K562 (cell line): ENCODE measurements at regions not wholly inside any gene's neighbourhood (a gene's known extent, or its start where the extent isn't known, plus 50 kb on each side); places are given as distances from the start of the nearest gene placed in this dataset.

Experiments used
- ATAC-seq: fragments of 200-7000 bp; cut with Tn5 transposase; 3 replicates; pipeline ENCODE4 v1.9.1; 2020; ENCODE audit warnings: moderate library complexity
- BruUV-seq: library from RNA; stranded (reverse); fragments of 400-500 nt; replicated peaks from 2 replicates; lab custom pipeline; 2021; lab: Mats Ljungman, UMichigan
- CTCF ChIA-PET: fragments of 300-600 bp; formaldehyde crosslinking; extraction: SDS; loops from one replicate; lab custom pipeline; 2021; ENCODE audit warnings: low intra/inter-chr PET ratio; lab: Yijun Ruan, JAX
- POLR2A ChIA-PET: fragments of 300-600, 350-650 bp; sonication (Branson Sonifier 250); formaldehyde crosslinking; extraction: SDS; loops from one replicate; lab custom pipeline; 2021; ENCODE audit warnings: antibody characterized with exemption, inconsistent platforms; lab: Yijun Ruan, JAX
- DNase-seq, 4 experiments: peaks; one replicate each; pipeline versions ENCODE4 v3.0.0 to v3.0.0-alpha.2; 2011 to 2018; ENCODE audit warnings: low spot score in 3 of 4, mixed read lengths in 3 of 4; ENCODE audit errors: extremely low read depth in 1 of 4
- FAIRE-seq: peaks from 2 replicates; lab custom pipeline; 2011; peaks lifted over from hg19 to GRCh38; lab: Jason Lieb, UNC
- H2AFZ ChIP-seq: 2 replicates; pipeline ENCODE4 v1.6.0; 2011; ENCODE audit warnings: low read depth, low read length, control low read depth, inconsistent platforms
- H3K27ac ChIP-seq: fragments of 200-600 bp; 3 replicates; pipeline ENCODE4 v1.8.0; 2011; ENCODE audit warnings: low read depth, mild to moderate bottlenecking, control low read depth, inconsistent platforms, low read length, moderate library complexity, mixed read lengths; ENCODE audit errors: extremely low read depth
- H3K27me3 ChIP-seq, 2 experiments: fragments of 300-600 bp in 1 of 2; 2 replicates in 1 of 2; 3 replicates in 1 of 2; pipeline versions ENCODE4 v1.6.0 to v1.8.0; 2011; ENCODE audit warnings: inconsistent platforms in 2 of 2, low read length in 2 of 2, mild to moderate bottlenecking in 1 of 2, mixed read lengths in 1 of 2, moderate library complexity in 1 of 2; ENCODE audit not compliant: control insufficient read depth in 2 of 2, insufficient read depth in 2 of 2
- H3K36me3 ChIP-seq: fragments of 300-600 bp; 3 replicates; pipeline ENCODE4 v1.8.0; 2011; ENCODE audit warnings: mild to moderate bottlenecking, low read length, inconsistent platforms; ENCODE audit not compliant: control insufficient read depth, insufficient read depth
- H3K4me1 ChIP-seq, 2 experiments: fragments of 200-600 bp in 1 of 2; replicated peaks in 1 of 2; 2 replicates in 1 of 2; 3 replicates in 1 of 2; pipeline versions ENCODE4 v1.5.1 to v1.8.0; 2011; ENCODE audit warnings: inconsistent platforms in 2 of 2, low read length in 2 of 2, mild to moderate bottlenecking in 1 of 2, mixed read lengths in 1 of 2, moderate library complexity in 1 of 2; ENCODE audit not compliant: control insufficient read depth in 2 of 2, insufficient read depth in 2 of 2
- H3K4me2 ChIP-seq: 2 replicates; pipeline ENCODE4 v1.6.1; 2011; ENCODE audit warnings: low read length, control low read depth, inconsistent platforms, mixed read lengths; ENCODE audit not compliant: insufficient read depth
- H3K4me3 ChIP-seq: fragments of 200-600 bp; sonication (generic), shearing (Covaris generic); 2 replicates; pipeline ENCODE4 v1.5.1; 2016; ENCODE audit warnings: control low read depth, inconsistent platforms
- H3K79me2 ChIP-seq: fragments of 200-600 bp; 3 replicates; pipeline ENCODE4 v1.8.0; 2011; ENCODE audit warnings: low read length, inconsistent platforms; ENCODE audit not compliant: control insufficient read depth, insufficient read depth
- H3K9ac ChIP-seq, 2 experiments: 2 replicates each; pipeline versions ENCODE4 v1.6.0 to v1.6.1; 2011; ENCODE audit warnings: low read depth in 2 of 2, low read length in 2 of 2, control low read depth in 1 of 2, inconsistent platforms in 1 of 2, mild to moderate bottlenecking in 1 of 2, mixed read lengths in 1 of 2; ENCODE audit not compliant: insufficient read depth in 1 of 2
- H3K9me1 ChIP-seq: one replicate; pipeline ENCODE4 v1.6.0; 2011; ENCODE audit warnings: inconsistent platforms, mild to moderate bottlenecking, low read length, moderate library complexity; ENCODE audit not compliant: control insufficient read depth, insufficient read depth
- H3K9me3 ChIP-seq: replicated peaks from 2 replicates; pipeline ENCODE4 v1.5.1; 2011; ENCODE audit warnings: low read depth, low read length, inconsistent platforms; ENCODE audit not compliant: control insufficient read depth, insufficient read depth
- H4K20me1 ChIP-seq: replicated peaks from 2 replicates; pipeline ENCODE4 v1.6.1; 2011; ENCODE audit warnings: low read length, inconsistent platforms, mixed read lengths; ENCODE audit not compliant: control insufficient read depth, insufficient read depth
- CREBBP ChIP-seq: IDR thresholded peaks from one replicate; pipeline ENCODE4 v1.6.1; 2012; ENCODE audit warnings: low read depth, mild to moderate bottlenecking, control low read depth, inconsistent platforms, low read length
- GTF2B ChIP-seq: IDR thresholded peaks from 2 replicates; pipeline ENCODE4 v1.6.1; 2011; ENCODE audit not compliant: insufficient read length; ENCODE audit errors: extremely low read depth
- ZNF695 ChIP-seq: fragments of 450-650 bp; formaldehyde crosslinking; IDR thresholded peaks from 2 replicates; pipeline ENCODE4 v1.4.0; 2020; ENCODE audit warnings: mild to moderate bottlenecking, moderate library complexity
- ZNF75A ChIP-seq: fragments of 450-650 bp; formaldehyde crosslinking; IDR thresholded peaks from 2 replicates; pipeline ENCODE4 v1.4.0; 2020; ENCODE audit warnings: mild to moderate bottlenecking
- ZNF766 ChIP-seq: fragments of 200-800 bp; sonication (Bioruptor generic); conservative IDR thresholded peaks from 2 replicates; pipeline ENCODE4 v1.6.1; 2016; ENCODE audit warnings: missing genetic modification characterization, missing compliant biosample characterization
- WGBS: fragments of 100-300 bp; shearing (Covaris generic); methylation state at CpG from one replicate; pipeline ENCODE4 v1.1.6; 2016; ENCODE audit warnings: low coverage, mixed read lengths; ENCODE audit not compliant: insufficient coverage; ENCODE audit errors: missing lambda C conversion rate; 5-methylcytosine and 5-hydroxymethylcytosine counted together
- in situ Hi-C: fragments of 300-500 bp; cut with MboI; formaldehyde crosslinking; loops from 4 replicates; pipeline ENCODE4 v1.15.0; 2018; ENCODE audit warnings: inconsistent platforms, mixed read lengths
- intact Hi-C: fragments of 100-400 bp; cut with micrococcal nuclease; formaldehyde crosslinking; loops from 2 replicates; pipeline ENCODE4 v1.14.2; 2022

GRCh38 chr1:30272277-30273020 lies 450.9 kb downstream of the MATN1 start:
- intact Hi-C loops = no loop called here
- no peak overlapping the region for H3K27ac ChIP-seq
- no peak overlapping the region for H3K4me3 ChIP-seq
- no peaks in the 10 kb centered on the region for H4K20me1 ChIP-seq
- DNase-seq (no peak), FAIRE-seq (no peak), ATAC-seq (no peak)
- no peak for TF ChIP-seq GTF2B
- no peak for TF ChIP-seq CREBBP
- no peak for TF ChIP-seq ZNF75A (CRISPR knock-in tag)
- TF ChIP-seq ZNF695 (CRISPR knock-in tag) = no peak
- TF ChIP-seq ZNF766 (CRISPR knock-in tag) = no peak
- H3K9ac ChIP-seq = no peak overlapping the region
- no peaks in the 10 kb centered on the region for H3K79me2 ChIP-seq
- H3K4me2 ChIP-seq = no peak overlapping the region
- H3K36me3 ChIP-seq = no peaks in the 10 kb centered on the region
- H3K27me3 ChIP-seq = peaks cover 2 to 10% of the 10 kb centered on the region in 2 experiments; a peak in 1 of 5 replicates
- H3K9me3 ChIP-seq = no peaks in the 10 kb centered on the region
- WGBS = 0% methylated on average over 6 of the region's 6 CpGs
- CTCF ChIA-PET = no interaction called here
- peaks cover 2% of the 10 kb centered on the region for H3K9me1 ChIP-seq
- POLR2A ChIA-PET = no interaction called here
- no peak overlapping the region for H2AFZ ChIP-seq
- no peaks in the 10 kb centered on the region for H3K4me1 ChIP-seq
- no TSS peak for BruUV-seq
- in situ Hi-C loops = no loop called here
